Mesenchymal stem cell (in vitro differentiated cells and primary cell): ENCODE measurements at regions not wholly inside any gene's neighbourhood (a gene's known extent, or its start where the extent isn't known, plus 50 kb on each side); places are given as distances from the start of the nearest gene placed in this dataset.

Source experiments
- DNase-seq: peaks from one replicate; pipeline ENCODE4 v3.0.0-alpha.2; 2013
- H2AFZ ChIP-seq: one replicate; pipeline ENCODE4 v1.6.1; 2013; ENCODE audit warnings: low read depth, mild to moderate bottlenecking, control low read depth, inconsistent platforms, low read length, moderate library complexity
- H2AK5ac ChIP-seq: 2 replicates; pipeline ENCODE4 v1.6.1; 2013; ENCODE audit warnings: low read length, moderate library complexity, mild to moderate bottlenecking, inconsistent platforms; ENCODE audit not compliant: severe bottlenecking
- H2BK120ac ChIP-seq: one replicate; pipeline ENCODE4 v1.6.1; 2013; ENCODE audit warnings: low read depth, mild to moderate bottlenecking, inconsistent platforms, low read length, moderate library complexity
- H2BK12ac ChIP-seq, 2 experiments: one replicate each; pipeline ENCODE4 v1.6.1; 2013; ENCODE audit warnings: inconsistent platforms in 2 of 2, low read length in 2 of 2, mild to moderate bottlenecking in 2 of 2, moderate library complexity in 2 of 2, control low read depth in 1 of 2
- H2BK15ac ChIP-seq: one replicate; pipeline ENCODE4 v1.6.1; 2013; ENCODE audit warnings: mild to moderate bottlenecking, low read depth, inconsistent platforms; ENCODE audit not compliant: poor library complexity, severe bottlenecking
- H2BK5ac ChIP-seq: 2 replicates; pipeline ENCODE4 v1.6.1; 2013; ENCODE audit warnings: low read depth, mild to moderate bottlenecking, low read length, control low read depth, inconsistent platforms; ENCODE audit not compliant: poor library complexity, severe bottlenecking
- H3K14ac ChIP-seq, 2 experiments: one replicate each; pipeline ENCODE4 v1.6.1; 2013; ENCODE audit warnings: inconsistent platforms in 2 of 2, low read length in 2 of 2, control low read depth in 1 of 2, mild to moderate bottlenecking in 1 of 2, moderate library complexity in 1 of 2
- H3K18ac ChIP-seq, 2 experiments: one replicate each; pipeline ENCODE4 v1.6.1; 2013; ENCODE audit warnings: inconsistent platforms in 2 of 2, low read length in 2 of 2, control low read depth in 1 of 2, low read depth in 1 of 2, mild to moderate bottlenecking in 1 of 2
- H3K23ac ChIP-seq, 2 experiments: one replicate each; pipeline ENCODE4 v1.6.1; 2013; ENCODE audit warnings: inconsistent platforms in 2 of 2, low read length in 2 of 2, mild to moderate bottlenecking in 2 of 2, moderate library complexity in 2 of 2, control low read depth in 1 of 2
- H3K27ac ChIP-seq: 2 replicates; pipeline ENCODE4 v1.5.1; 2013; ENCODE audit warnings: mild to moderate bottlenecking, moderate library complexity, low read length, control low read depth, inconsistent platforms; ENCODE audit not compliant: poor library complexity, severe bottlenecking
- H3K27me3 ChIP-seq, 2 experiments: 2 replicates each; pipeline versions ENCODE4 v1.6.1 to v1.7.0; 2013; ENCODE audit warnings: low read length in 2 of 2, mild to moderate bottlenecking in 2 of 2, moderate library complexity in 2 of 2, control low read depth in 1 of 2, inconsistent platforms in 1 of 2; ENCODE audit not compliant: control insufficient read depth in 1 of 2, insufficient read depth in 1 of 2
- H3K36me3 ChIP-seq, 2 experiments: 2 replicates each; pipeline versions ENCODE4 v1.6.1 to v1.7.0; 2013; ENCODE audit warnings: low read length in 2 of 2, control low read depth in 1 of 2, inconsistent platforms in 1 of 2, low read depth in 1 of 2, mild to moderate bottlenecking in 1 of 2; ENCODE audit not compliant: insufficient read depth in 2 of 2, control insufficient read depth in 1 of 2
- H3K4ac ChIP-seq, 2 experiments: one replicate each; pipeline ENCODE4 v1.6.1; 2013; ENCODE audit warnings: inconsistent platforms in 2 of 2, low read length in 2 of 2, mild to moderate bottlenecking in 2 of 2, moderate library complexity in 2 of 2, control low read depth in 1 of 2, low read depth in 1 of 2
- H3K4me1 ChIP-seq: 2 replicates; pipeline ENCODE4 v1.6.1; 2013; ENCODE audit warnings: low read depth, low read length, control low read depth; ENCODE audit not compliant: control insufficient read depth, insufficient read depth
- H3K4me2 ChIP-seq: 2 replicates; pipeline ENCODE4 v1.6.1; 2013; ENCODE audit warnings: low read length, mild to moderate bottlenecking, inconsistent platforms; ENCODE audit not compliant: poor library complexity, severe bottlenecking
- H3K4me3 ChIP-seq, 2 experiments: 2 replicates each; pipeline versions ENCODE4 v1.5.1 to v1.7.0; 2013; ENCODE audit warnings: low read length in 2 of 2, mild to moderate bottlenecking in 2 of 2, control low read depth in 1 of 2, low read depth in 1 of 2; ENCODE audit not compliant: insufficient read depth in 1 of 2
- H3K79me1 ChIP-seq: replicated peaks from 2 replicates; pipeline ENCODE4 v1.6.1; 2013; ENCODE audit warnings: mild to moderate bottlenecking, control low read depth, low read length, inconsistent platforms; ENCODE audit not compliant: poor library complexity, severe bottlenecking
- H3K9ac ChIP-seq: 2 replicates; pipeline ENCODE4 v1.7.0; 2013; ENCODE audit warnings: mild to moderate bottlenecking, low read length, moderate library complexity
- H3K9me3 ChIP-seq: 2 replicates; pipeline ENCODE4 v1.7.0; 2013; ENCODE audit warnings: mild to moderate bottlenecking, low read length; ENCODE audit not compliant: control insufficient read depth
- H4K8ac ChIP-seq: one replicate; pipeline ENCODE4 v1.6.1; 2013; ENCODE audit warnings: inconsistent platforms, mild to moderate bottlenecking, low read length, moderate library complexity
- H4K91ac ChIP-seq: one replicate; pipeline ENCODE4 v1.6.1; 2013; ENCODE audit warnings: mild to moderate bottlenecking, low read length, inconsistent platforms
- WGBS: methylation state at CpG from one replicate; pipeline ENCODE4 v1.1.7; 2013; ENCODE audit warnings: mixed read lengths; 5-methylcytosine and 5-hydroxymethylcytosine counted together

- H3K4me2 ChIP-seq, result no peak overlapping the region
- no peak overlapping the region for H3K14ac ChIP-seq
- no peaks in the 10 kb centered on the region for H3K36me3 ChIP-seq
- no peaks in the 10 kb centered on the region for H3K79me1 ChIP-seq
- no peak overlapping the region for H2BK15ac ChIP-seq
- H3K4ac ChIP-seq, result no peak overlapping the region
- no peak overlapping the region for H3K23ac ChIP-seq
- no peak overlapping the region for H2BK12ac ChIP-seq
- no peaks in the 10 kb centered on the region for H3K9me3 ChIP-seq
- 57% methylated on average over 5 of the region's 5 CpGs for WGBS
- no peaks in the 10 kb centered on the region for H3K4me1 ChIP-seq
- no peak overlapping the region for H3K9ac ChIP-seq
- H3K18ac ChIP-seq, result no peak overlapping the region
- no peak overlapping the region for H3K27ac ChIP-seq
- H3K27me3 ChIP-seq, result no peaks in the 10 kb centered on the region
- H2BK5ac ChIP-seq, result no peak overlapping the region
- H3K4me3 ChIP-seq, result no peak overlapping the region
- no peak overlapping the region for H4K8ac ChIP-seq
- H2AK5ac ChIP-seq, result no peak overlapping the region
- H2BK120ac ChIP-seq, result no peak overlapping the region
- no peak for DNase-seq
- H2AFZ ChIP-seq, result no peak overlapping the region
- no peak overlapping the region for H4K91ac ChIP-seq
Measured at GRCh38 chr2:106614511-106615291, 127.5 kb downstream of the CD8B2 start.

GRCh38 chr2:106618614-106619013 is 131.4 kb downstream of the CD8B2 start:
- Histone ChIP-seq H3K27ac (no peak overlapping the region), H4K8ac (no peak overlapping the region), H3K23ac (no peak overlapping the region), H3K36me3 (no peaks in the 10 kb centered on the region), H3K4me3 (no peak overlapping the region), H3K9me3 (no peaks in the 10 kb centered on the region), H3K9ac (no peak overlapping the region), H2AFZ (no peak overlapping the region), H3K4me1 (no peaks in the 10 kb centered on the region), H3K14ac (no peak overlapping the region), H2AK5ac (no peak overlapping the region), H2BK15ac (no peak overlapping the region), H4K91ac (no peak overlapping the region), H3K4ac (no peak overlapping the region), H3K18ac (no peak overlapping the region), H3K4me2 (no peak overlapping the region), H2BK120ac (no peak overlapping the region), H3K27me3 (no peaks in the 10 kb centered on the region), H2BK5ac (no peak overlapping the region), H2BK12ac (no peak overlapping the region), H3K79me1 (no peaks in the 10 kb centered on the region)
- no peak for DNase-seq
- WGBS, result 67% methylated on average over 3 of the region's 3 CpGs

- Histone ChIP-seq H3K23ac (no peak overlapping the region), H2BK12ac (no peak overlapping the region), H3K4me1 (no peaks in the 10 kb centered on the region), H3K27ac (no peak overlapping the region), H3K79me1 (no peaks in the 10 kb centered on the region), H2BK120ac (no peak overlapping the region), H3K4me2 (no peak overlapping the region), H3K9me3 (peaks cover 5% of the 10 kb centered on the region), H3K4ac (no peak overlapping the region), H4K91ac (no peak overlapping the region), H3K36me3 (no peaks in the 10 kb centered on the region), H3K14ac (no peak overlapping the region), H2BK5ac (no peak overlapping the region), H2AFZ (no peak overlapping the region), H2AK5ac (no peak overlapping the region), H2BK15ac (no peak overlapping the region), H4K8ac (no peak overlapping the region), H3K27me3 (no peaks in the 10 kb centered on the region), H3K9ac (no peak overlapping the region), H3K18ac (no peak overlapping the region), H3K4me3 (no peak overlapping the region)
- 40% methylated on average over 1 of the region's 2 CpGs for WGBS
- DNase-seq, result no peak
Measured at GRCh38 chr2:106623456-106623855, 136.3 kb downstream of the CD8B2 start.

- peaks cover 5% of the 10 kb centered on the region for H3K9me3 ChIP-seq
- H4K8ac ChIP-seq, result no peak overlapping the region
- H2BK12ac ChIP-seq, result no peak overlapping the region
- H2BK15ac ChIP-seq, result no peak overlapping the region
- no peak overlapping the region for H3K18ac ChIP-seq
- H3K14ac ChIP-seq, result no peak overlapping the region
- H2BK120ac ChIP-seq, result no peak overlapping the region
- no peak overlapping the region for H4K91ac ChIP-seq
- no peak overlapping the region for H2AK5ac ChIP-seq
- no peak overlapping the region for H3K27ac ChIP-seq
- H3K4ac ChIP-seq, result no peak overlapping the region
- no peaks in the 10 kb centered on the region for H3K36me3 ChIP-seq
- no peak overlapping the region for H3K23ac ChIP-seq
- H3K79me1 ChIP-seq, result no peaks in the 10 kb centered on the region
- no peak overlapping the region for H3K9ac ChIP-seq
- H3K4me2 ChIP-seq, result no peak overlapping the region
- H2BK5ac ChIP-seq, result no peak overlapping the region
- no peak for DNase-seq
- H2AFZ ChIP-seq, result no peak overlapping the region
- H3K4me3 ChIP-seq, result no peak overlapping the region
- no peaks in the 10 kb centered on the region for H3K4me1 ChIP-seq
- no peaks in the 10 kb centered on the region for H3K27me3 ChIP-seq
- no CpG with 5 or more reads among the region's 2 CpGs for WGBS
Measured at GRCh38 chr2:106624787-106625380, 137.7 kb downstream of the CD8B2 start.
